ENCODE measurements at regions not wholly inside any gene's neighbourhood (a gene's known extent, or its start where the extent isn't known, plus 50 kb on each side); places are given as distances from the start of the nearest gene placed in this dataset.

- TF ChIP-seq POLR2AphosphoS5 (IDR thresholded peaks at IDR 0.05; ENCODE audit: borderline replicate concordance, low read depth, low read length) (no peak), EZH2 (IDR thresholded peaks at IDR 0.05) (no peak)
Measured at GRCh38 chr2:204470621-204471196, 74.6 kb upstream of the PARD3B start.
